HG03175 (cell line): ENCODE measurements at regions not wholly inside any gene's neighbourhood (a gene's known extent, or its start where the extent isn't known, plus 50 kb on each side); places are given as distances from the start of the nearest gene placed in this dataset.

Source experiments
- ATAC-seq: cut with Tn5 transposase; IDR thresholded peaks from one replicate; pipeline ENCODE4 v1.9.1; 2021; ENCODE audit warnings: mild to moderate bottlenecking, moderate library complexity; ENCODE audit not compliant: unreplicated experiment

GRCh38 chr2:42906557-42907411 is 114.4 kb upstream of the HAAO start:
- ATAC-seq, result no peak

- no peak for ATAC-seq
Observed at GRCh38 chr2:42906111-42906556, 113.8 kb upstream of the HAAO start.

- no peak for ATAC-seq
Observed at GRCh38 chr2:42905341-42906110, 113.1 kb upstream of the HAAO start.

- ATAC-seq, result no peak
Observed at GRCh38 chr2:42904576-42904876, 112.1 kb upstream of the HAAO start.

GRCh38 chr2:42903821-42904575 is 111.6 kb upstream of the HAAO start:
- no peak for ATAC-seq

GRCh38 chr2:42902939-42903709 is 110.7 kb upstream of the HAAO start:
- ATAC-seq, result no peak

GRCh38 chr2:42901076-42901640 is 108.8 kb upstream of the HAAO start:
- no peak for ATAC-seq

GRCh38 chr2:42900289-42900891 is 108.0 kb upstream of the HAAO start:
- no peak for ATAC-seq

GRCh38 chr2:42897358-42897757 is 105.0 kb upstream of the HAAO start:
- no peak for ATAC-seq

GRCh38 chr2:42895791-42896135 is 103.4 kb upstream of the HAAO start:
- no peak for ATAC-seq

- ATAC-seq, result no peak
Observed at GRCh38 chr2:42895134-42895790, 102.9 kb upstream of the HAAO start.

GRCh38 chr2:42893047-42893758 is 100.8 kb upstream of the HAAO start:
- ATAC-seq, result no peak

- no peak for ATAC-seq
Observed at GRCh38 chr2:42890791-42891355, 98.5 kb upstream of the HAAO start.

GRCh38 chr2:42888321-42889245 is 96.2 kb upstream of the HAAO start:
- no peak for ATAC-seq

- no peak for ATAC-seq
Observed at GRCh38 chr2:42886921-42887320, 94.5 kb upstream of the HAAO start.

GRCh38 chr2:42882756-42883155 is 90.4 kb upstream of the HAAO start:
- ATAC-seq, result no peak

GRCh38 chr2:42881732-42882131 is 89.3 kb upstream of the HAAO start:
- no peak for ATAC-seq
